GM21737 (cell line): ENCODE measurements at regions not wholly inside any gene's neighbourhood (a gene's known extent, or its start where the extent isn't known, plus 50 kb on each side); places are given as distances from the start of the nearest gene placed in this dataset.
"Not testable (repeated sequence)": the region's sequence is repeated elsewhere in the genome, so short reads cannot be mapped to it uniquely, and the experiment has no call there.

Experiments used
- ATAC-seq: cut with Tn5 transposase; IDR thresholded peaks from one replicate; pipeline ENCODE4 v1.9.1; 2021; ENCODE audit warnings: mild to moderate bottlenecking, moderate library complexity; ENCODE audit not compliant: unreplicated experiment

DNA sequence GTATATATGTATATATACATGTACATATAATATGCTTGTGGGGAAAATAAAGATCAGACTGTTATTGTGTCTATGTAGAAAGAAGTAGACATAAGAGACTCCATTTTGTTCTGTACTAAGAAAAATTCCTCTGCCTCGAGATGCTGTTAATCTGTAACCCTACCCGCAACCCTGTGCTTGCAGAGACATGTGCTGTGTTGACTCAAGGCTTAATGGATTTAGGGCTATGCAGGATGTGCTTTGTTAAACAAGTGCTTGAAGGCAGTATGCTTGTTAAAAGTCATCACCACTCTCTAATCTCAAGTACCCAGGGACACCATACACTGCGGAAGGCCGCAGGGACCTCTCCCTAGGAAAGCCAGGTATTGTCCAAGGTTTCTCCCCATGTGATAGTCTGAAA is 972.9 kb downstream of the GALC start:
- not testable (repeated sequence) for ATAC-seq

DNA sequence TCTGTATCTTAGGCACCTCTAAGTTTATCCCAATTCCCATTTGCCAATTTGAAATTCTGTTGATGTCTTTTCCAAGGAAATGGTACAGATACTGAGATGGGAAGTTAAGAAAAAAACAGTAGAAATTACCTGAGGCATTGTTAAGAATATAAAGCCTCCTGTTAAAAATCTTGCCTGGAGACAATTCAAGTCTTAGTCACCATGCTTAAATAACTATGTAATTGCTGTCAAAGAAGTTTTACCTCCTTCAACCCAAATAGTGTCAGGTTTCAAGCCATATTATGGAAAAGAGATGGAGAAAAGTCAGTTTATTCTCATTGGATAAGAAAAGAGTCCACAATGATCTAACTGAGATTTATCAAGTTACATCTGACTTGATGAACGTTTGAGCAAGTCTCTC is 974.7 kb downstream of the GALC start:
- ATAC-seq = no peak

DNA sequence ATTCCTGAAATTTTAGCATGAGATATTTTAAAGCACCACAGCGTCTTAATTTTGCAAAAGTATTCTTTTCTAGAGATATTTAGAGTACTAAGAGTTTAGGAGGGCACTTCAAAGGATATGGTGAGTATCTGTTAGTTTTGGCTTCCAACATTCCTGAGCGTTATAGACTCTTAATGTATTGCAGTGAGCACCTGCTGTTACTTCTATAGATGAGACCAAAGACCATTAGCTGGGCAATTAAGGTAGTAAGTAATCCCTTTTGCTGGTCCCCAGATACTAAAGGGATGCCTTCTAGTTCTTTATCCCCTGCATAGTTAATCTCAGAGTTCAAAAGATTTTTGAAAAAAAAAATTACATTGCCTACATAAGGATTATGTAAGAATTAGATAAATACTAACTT is 975.6 kb downstream of the GALC start:
- ATAC-seq = no peak

DNA sequence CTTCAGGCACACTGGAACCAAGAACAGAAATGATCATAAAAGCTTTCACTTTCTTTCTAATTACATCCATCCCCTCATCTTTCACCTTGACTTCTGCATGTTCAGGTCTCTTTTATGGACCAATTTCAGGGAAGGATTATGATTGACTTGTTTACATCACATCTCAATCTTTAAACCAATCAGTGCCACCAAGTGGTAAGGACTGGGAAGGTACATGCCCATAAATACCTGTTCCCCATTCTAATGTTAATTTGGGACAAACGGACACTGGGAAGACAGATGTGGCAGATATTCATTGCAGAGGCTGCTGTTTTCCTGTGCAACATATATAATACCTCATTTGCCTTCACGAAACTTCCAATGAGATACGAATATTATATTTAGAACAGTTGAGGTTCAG is 978.1 kb downstream of the GALC start:
- no peak for ATAC-seq

DNA sequence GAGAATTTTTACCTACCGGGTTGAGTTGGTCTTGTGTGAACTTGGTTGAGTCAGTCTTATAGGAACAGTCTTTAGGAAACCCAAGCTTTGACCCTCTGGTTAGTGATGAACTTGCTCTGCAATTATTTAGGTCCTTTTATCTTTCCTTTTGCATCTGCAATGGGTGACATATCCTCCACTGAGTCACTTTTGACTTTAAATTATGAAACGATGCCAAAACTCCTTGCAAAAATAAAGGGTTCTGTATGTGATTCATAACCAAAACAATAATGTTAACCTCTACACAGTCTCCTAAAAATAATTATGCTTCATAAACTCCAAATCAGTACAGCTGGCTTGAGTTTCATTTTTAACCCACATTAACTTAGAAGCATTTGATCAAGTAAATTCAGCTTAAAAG is 979.4 kb downstream of the GALC start:
- no peak for ATAC-seq

DNA sequence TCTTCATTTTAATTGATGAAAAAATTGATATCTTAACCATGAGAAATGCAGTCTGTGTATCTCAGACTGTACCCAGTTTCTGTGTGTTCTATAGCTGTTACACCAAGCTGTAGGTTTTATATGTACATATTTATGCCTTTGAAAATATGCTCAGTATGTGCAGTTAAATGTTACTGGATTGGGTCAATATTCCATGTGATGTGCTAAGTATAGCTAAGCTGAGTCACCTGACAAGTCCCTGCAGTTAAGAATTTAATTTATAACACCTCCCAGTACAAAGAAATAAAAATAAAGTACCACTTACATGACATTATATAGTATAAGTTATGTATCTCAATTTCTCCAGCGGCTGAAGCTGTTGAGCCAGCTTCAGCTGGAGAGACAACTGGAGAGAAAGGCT is 984.0 kb downstream of the GALC start:
- no peak for ATAC-seq

DNA sequence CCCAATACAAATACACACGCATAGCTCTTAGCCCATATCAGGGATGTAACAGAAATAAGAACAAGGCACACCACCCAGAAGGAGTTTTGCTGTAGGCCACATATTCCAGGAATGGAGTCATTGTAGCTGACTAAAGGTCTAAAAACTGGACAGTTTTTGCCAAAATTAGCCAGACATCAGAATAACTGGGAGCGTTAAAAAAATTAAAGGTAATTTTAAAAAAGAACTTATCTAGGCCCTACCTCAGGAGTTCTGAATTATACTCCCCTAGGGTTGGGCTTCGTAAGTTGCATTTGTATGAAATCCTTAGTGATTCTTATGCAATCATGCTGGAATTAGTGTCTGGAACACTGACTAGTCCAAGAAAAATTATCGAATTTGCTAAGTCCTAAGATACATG is 987.7 kb downstream of the GALC start:
- no peak for ATAC-seq

DNA sequence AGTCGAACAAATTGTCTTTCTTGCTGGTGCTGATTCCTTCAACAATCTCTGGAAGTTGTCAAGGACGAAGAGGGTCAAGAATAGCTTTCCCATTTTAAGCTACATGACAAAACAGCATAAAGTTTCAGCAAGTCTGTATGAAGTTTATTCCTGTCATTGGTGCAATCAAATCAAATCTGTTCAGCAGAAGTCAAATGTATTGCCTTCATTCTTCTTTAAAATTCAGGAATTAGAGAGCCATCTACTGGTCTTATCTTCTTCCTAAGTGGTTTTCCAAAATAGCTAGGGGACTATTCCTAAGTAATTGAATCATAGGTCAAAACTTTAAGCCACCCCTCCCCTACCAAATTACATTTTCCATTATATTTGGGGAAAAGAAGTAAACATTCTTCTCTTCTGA is 990.2 kb downstream of the GALC start:
- no peak for ATAC-seq

DNA sequence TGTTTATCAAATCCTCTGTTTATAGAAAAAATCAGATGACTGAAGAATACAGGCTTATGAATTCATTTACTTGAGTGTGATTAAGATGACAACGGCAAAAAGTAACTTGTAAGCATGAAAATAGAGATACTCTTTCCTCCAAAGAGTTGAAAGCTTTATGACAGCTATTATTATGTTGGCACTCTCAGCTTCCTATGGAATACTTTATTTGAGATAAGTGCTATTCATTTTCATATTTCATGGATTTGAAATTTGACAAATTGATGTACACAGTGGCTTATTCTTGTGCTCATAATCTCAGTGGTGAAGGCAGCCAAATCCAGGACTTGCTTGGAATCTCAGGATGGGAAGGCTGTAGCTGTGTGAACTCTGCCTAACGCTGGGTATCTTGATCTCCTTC is 991.6 kb downstream of the GALC start:
- ATAC-seq = no peak

DNA sequence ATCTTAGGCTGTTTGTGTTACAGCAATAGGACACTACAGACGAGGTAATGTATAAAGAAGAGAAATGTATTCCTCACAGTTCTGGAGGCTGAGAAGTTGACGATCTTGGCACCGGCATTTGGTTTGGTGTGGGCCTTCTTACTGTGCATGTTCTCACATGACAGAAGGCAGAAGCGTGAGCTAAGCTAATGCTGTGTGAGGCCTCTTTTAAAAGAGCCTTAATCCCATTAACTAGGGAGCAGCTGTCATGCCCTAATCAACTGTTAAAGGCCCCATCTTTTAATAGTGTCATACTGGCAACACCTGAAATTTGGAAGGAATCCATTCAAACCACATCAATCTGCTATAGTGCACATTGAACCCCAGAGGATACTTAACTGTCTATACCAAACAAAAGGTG is 992.9 kb downstream of the GALC start:
- no peak for ATAC-seq

DNA sequence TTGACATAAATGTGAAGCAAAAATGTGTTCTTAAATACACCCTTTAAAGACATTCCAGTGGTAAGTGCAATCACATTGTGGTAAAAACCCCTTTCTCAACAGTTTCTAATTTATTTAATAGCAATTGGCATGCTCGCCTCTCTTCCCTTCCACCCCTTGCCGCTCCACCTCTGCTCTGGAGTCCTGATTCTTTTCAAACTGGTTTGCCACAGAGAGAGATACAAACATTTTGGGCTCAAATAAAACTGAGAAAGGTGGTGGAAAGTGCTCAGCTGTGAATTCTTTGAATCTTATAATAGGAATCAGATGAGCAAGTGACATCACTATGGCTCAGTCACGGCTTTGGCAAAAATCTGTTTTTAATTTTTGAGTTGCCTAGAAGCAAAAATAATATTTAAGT is 993.9 kb downstream of the GALC start:
- ATAC-seq = no peak

DNA sequence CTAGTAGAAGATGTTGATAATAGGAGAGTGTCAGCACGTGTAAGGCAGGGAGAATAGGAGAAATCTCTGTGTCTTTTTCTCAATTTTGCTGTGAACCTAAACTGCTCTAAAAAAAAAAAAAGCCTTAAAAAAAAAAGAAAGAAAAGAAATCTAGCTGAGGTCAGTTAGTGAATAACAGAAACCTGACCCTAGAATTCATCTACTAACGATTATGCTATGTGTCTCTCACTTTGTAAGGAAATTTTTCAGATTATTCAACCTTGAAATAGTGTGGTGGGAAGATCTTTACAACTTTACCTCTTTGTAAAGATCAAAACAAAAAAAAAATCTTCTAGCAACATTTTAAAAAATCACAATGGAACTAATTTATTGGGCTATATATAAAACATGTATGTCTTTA is 995.7 kb downstream of the GALC start:
- no peak for ATAC-seq

DNA sequence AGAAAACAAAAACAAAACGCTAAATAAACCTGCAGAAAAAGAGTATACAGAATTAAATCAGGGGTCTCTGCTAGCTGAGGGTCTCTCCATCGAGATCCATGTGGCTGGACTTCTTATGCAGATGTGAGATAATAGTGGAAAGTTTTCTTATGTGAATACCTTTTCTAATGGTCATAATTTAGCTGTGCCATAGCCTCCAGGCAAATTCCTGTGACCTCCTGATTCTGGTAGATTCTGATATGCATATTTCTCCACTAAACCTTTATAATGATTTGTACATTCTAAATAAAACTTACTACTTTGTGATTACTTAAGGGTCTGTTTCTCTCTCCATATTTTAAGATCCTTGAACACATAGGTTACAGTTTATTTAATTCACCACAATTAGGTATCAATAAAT is 1002.6 kb downstream of the GALC start:
- ATAC-seq = no peak

DNA sequence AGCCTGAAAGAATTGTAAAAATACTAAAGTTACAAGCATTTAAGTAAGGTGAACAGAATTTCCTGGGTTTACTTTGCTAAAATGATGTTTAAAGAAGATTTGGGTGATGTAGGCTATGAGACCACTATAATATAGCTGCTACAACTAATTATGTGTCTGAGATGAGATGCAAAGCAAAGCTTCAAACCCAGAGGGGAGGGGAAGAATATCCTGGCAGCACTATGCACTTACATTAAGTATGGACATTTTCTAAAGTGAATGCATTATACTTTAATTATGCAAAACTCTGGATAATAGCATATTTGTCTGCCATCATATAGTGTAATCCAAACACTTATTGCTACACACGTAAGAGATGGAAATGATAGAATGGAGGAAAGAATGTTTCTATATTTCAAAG is 1003.7 kb downstream of the GALC start:
- no peak for ATAC-seq

DNA sequence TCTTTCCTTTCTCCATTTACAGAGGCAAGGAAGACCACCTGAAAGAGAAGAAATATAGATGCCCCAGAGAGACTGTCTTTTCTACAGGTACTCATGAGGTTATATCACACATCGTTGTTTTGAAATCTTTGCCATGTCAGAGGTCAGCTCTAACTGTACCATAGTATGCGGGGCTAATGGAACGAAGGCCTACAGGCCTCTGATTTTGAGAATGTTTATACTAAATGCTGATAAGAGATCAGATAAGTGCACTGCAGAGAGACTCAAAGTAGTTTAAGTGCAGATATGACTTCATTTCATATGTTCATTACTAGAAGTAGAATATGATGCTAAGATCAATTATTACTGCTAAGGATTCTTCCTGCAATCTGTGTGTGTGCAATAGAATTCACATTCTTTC is 1005.0 kb downstream of the GALC start:
- ATAC-seq = no peak

DNA sequence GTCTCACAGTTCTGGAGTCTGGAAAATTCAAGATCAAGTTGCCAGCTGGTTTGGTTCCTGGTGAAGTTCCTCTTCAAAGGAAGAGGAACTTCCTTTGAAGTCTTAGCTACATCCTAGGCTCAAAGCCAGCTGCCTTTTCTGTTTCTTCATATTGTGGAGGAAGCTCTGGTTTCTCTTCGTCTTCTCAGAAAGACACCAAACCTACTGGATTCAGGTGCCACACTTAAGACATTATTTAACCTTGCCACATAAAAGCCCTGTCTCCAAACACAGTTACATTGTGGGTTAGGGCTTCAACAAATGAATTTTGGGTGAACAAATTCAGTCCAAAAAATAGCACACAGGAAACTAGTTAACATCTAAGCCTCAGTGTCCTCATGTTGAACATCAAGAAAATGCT is 1019.8 kb downstream of the GALC start:
- no peak for ATAC-seq

DNA sequence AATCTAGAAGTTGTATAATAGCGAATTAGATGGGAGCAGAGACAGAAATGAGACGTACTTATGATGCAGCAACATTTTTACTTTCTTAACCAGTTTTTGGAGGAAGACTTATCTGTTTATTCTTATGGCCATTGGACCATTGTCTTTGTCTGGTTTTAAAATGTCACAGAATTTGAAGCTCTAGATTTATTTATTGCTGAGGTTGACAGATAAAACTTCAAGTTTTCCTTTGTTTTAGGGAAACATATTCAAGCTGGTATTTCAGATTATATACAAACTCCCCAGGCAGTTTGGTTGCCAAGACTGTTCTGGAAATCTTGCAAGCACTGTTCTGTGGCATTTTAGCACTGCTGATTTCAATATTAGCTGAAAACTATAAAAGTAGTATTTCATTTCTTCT is 1021.7 kb downstream of the GALC start:
- ATAC-seq = no peak

DNA sequence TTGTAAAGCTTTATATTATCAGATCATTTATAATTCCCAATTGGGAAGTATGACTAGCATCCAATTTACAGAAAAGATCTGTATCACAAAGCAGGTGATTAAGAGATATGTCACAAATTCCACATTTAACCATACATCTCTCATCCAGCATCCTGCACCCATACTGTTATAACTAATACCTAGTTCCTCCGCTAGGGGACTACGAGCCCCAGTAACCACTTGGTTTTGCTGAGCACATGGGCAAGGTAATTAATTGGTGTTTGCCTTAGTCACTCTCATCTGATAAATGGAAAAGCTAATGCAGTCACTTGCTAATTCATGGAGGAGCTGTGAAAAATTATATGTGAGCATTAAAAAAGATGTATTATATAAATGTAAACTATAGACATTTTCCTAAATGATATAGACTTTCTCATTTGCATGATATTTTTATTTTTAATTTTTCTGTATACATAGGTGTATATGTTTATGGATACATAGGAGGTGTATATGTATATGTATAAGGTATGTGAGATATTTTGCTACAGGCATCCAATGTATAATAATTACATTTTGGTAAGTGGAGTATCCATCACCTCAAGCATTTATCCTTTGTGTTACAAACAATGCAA is 1031.8 kb downstream of the GALC start:
- ATAC-seq = no peak

DNA sequence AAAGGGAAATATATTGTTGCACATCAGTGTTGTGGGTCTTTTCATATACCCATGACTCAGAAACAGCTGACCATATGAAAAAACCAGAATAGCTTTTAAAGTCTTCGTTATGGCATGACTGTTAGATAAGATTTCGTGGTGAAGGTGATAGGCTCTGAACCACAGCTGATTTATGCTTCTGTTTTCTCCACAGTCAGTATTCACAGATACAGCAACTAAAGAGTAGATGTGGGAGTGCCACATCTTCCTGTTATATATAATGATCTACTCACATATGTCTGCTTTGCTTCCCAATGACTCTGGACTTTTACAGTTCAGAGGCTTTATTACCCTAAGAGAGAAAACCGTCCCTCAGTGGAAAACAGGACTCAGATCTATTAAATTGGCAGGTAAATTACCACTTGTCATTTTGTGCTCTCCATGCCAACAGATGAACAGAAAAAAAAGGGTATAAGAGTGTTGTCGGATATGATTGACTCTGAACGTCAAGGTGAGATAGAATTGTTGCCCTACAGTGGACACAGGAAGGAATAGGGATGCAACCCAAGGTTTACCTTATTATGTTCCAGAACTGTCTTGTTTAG is 1037.1 kb downstream of the GALC start:
- no peak for ATAC-seq

DNA sequence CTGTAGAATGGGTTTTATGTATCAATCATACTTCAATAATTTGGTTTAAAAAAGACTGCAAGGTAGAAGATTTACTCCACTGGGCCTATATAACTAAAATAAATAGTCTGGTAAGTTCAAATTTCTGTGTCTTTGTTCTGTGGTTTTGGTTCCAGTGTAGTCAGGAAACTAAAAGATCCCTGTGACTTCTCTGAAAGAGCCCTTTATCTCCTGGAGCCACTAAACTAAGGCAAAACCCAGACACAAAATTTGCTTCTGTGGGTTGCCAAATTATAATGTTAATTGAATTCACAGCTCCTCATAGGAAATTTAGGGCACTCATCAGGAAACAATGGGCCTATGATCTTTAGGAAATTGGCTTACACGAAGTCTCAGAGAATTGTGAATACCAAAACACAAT is 1038.4 kb downstream of the GALC start:
- ATAC-seq = no peak

DNA sequence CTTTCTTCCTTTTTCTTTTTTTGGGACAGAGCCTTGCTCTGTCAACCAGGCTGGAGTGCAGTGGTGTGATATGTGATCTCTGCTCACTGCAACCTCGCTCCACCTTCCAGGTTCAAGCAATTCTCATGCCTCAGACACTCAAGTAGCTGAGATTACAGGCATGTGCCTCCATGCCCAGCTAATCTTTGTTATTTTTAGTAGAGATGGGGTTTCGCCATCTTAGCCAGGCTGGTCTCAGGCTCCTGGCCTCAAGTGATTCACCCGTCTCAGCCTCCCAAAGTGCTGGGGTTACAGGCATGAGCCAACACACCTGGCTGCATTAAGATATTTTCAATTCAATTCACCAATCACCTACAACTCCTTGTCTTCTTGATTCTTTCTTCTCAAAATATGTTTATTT is 1046.5 kb downstream of the GALC start:
- ATAC-seq = no peak

DNA sequence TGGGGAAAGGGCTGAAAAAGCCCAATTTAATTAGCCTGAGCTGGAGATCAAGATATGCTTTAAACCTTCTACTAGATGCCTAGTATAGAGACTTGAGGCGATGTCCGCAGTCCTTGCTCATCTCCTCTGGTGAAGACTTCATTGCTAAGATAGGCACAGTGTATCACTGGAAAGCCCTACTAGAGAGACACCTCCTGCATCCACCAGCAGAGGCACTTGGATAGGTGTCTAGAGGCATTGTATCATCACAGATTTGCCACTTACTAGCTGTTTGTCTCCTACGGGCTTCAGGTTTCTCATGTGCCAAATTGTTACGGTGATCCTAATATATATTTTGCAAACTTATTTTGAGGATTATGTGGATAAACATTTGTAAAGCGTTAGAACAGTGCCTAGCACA is 1048.5 kb downstream of the GALC start:
- ATAC-seq = no peak
